Small intestine (tissue), 7 donors: ENCODE measurements at regions not wholly inside any gene's neighbourhood (a gene's known extent, or its start where the extent isn't known, plus 50 kb on each side); places are given as distances from the start of the nearest gene placed in this dataset.

Experiments
- DNase-seq, 2 donors: peaks; one replicate each; pipeline versions ENCODE4 v3.0.0 to v3.0.0-alpha.2; 2013
- FAIRE-seq: peaks from 2 replicates; lab custom pipeline; 2012; peaks lifted over from hg19 to GRCh38; lab: Jason Lieb, UNC
- H3K27ac ChIP-seq, 3 donors: one replicate each; pipeline ENCODE4 v1.5.1; 2013; ENCODE audit warnings: low read length in 2 of 3, mild to moderate bottlenecking in 2 of 3, control low read depth in 1 of 3, inconsistent platforms in 1 of 3, low read depth in 1 of 3, moderate library complexity in 1 of 3
- H3K27me3 ChIP-seq, 3 donors: one replicate each; pipeline ENCODE4 v1.6.1; 2013; ENCODE audit warnings: low read length in 3 of 3, inconsistent platforms in 1 of 3; ENCODE audit not compliant: control insufficient read depth in 3 of 3, insufficient read depth in 3 of 3
- H3K36me3 ChIP-seq, 3 donors: one replicate each; pipeline ENCODE4 v1.6.1; 2013; ENCODE audit warnings: low read length in 3 of 3, inconsistent platforms in 1 of 3, low read depth in 1 of 3, mild to moderate bottlenecking in 1 of 3, moderate library complexity in 1 of 3; ENCODE audit not compliant: control insufficient read depth in 3 of 3, insufficient read depth in 2 of 3
- H3K4me1 ChIP-seq, 3 donors: one replicate each; pipeline ENCODE4 v1.6.1; 2013; ENCODE audit warnings: low read length in 2 of 3, inconsistent platforms in 1 of 3, low read depth in 1 of 3, mild to moderate bottlenecking in 1 of 3, moderate library complexity in 1 of 3; ENCODE audit not compliant: control insufficient read depth in 3 of 3, insufficient read depth in 2 of 3
- H3K4me3 ChIP-seq, 3 donors: one replicate each; pipeline ENCODE4 v1.5.1; 2013; ENCODE audit warnings: low read length in 3 of 3, control low read depth in 1 of 3, inconsistent platforms in 1 of 3, low read depth in 1 of 3, mild to moderate bottlenecking in 1 of 3, moderate library complexity in 1 of 3
- H3K9me3 ChIP-seq, 2 donors: one replicate each; pipeline ENCODE4 v1.6.1; 2013; ENCODE audit warnings: low read depth in 1 of 2, low read length in 1 of 2; ENCODE audit not compliant: control insufficient read depth in 2 of 2, insufficient read depth in 1 of 2
- WGBS, 3 donors: extraction: QIAGEN DNeasy Blood & Tissue Kit; methylation state at CpG; one replicate each; pipeline ENCODE4 v1.1.7; 2013; 5-methylcytosine and 5-hydroxymethylcytosine counted together
- donor health status: healthy with polysubstance abuse.
- donor health status: control.
- donor health status: control.
- donor health status: Bipolar disorder and iron deficiency.
- donor health status: healthy.

- no peaks in the 10 kb centered on the region for H3K27me3 ChIP-seq
- no peaks in the 10 kb centered on the region for H3K36me3 ChIP-seq
- H3K4me3 ChIP-seq = no peak overlapping the region
- 70 to 94% (median 92%) methylated on average over 2 of the region's 2 CpGs for WGBS, 3 donors
- no peak for FAIRE-seq
- H3K27ac ChIP-seq = no peak overlapping the region
- H3K9me3 ChIP-seq = peaks cover under 1 to 18% of the 10 kb centered on the region in 2 donors
- no peak for DNase-seq
- no peaks in the 10 kb centered on the region for H3K4me1 ChIP-seq
Measured at GRCh38 chr18:10361660-10362059, 92.8 kb upstream of the APCDD1 start.

GRCh38 chr18:10365021-10365500 lies 89.4 kb upstream of the APCDD1 start:
- H3K9me3 ChIP-seq = peaks cover 0 to 10% of the 10 kb centered on the region in 2 donors
- H3K4me3 ChIP-seq = no peak overlapping the region
- 86 to 100% (median 86%) methylated on average over 1 of the region's 1 CpG for WGBS, 3 donors
- no peaks in the 10 kb centered on the region for H3K4me1 ChIP-seq
- no peak overlapping the region for H3K27ac ChIP-seq
- no peaks in the 10 kb centered on the region for H3K27me3 ChIP-seq
- DNase-seq = no peak
- H3K36me3 ChIP-seq = no peaks in the 10 kb centered on the region
- no peak for FAIRE-seq

- H3K27me3 ChIP-seq = peaks cover 0 to 3% (median 0%) of the 10 kb centered on the region in 3 donors
- 68 to 94% (median 87%) methylated on average over 5 of the region's 5 CpGs for WGBS, 3 donors
- H3K4me1 ChIP-seq = no peaks in the 10 kb centered on the region
- no peaks in the 10 kb centered on the region for H3K36me3 ChIP-seq
- no peak for FAIRE-seq
- no peak for DNase-seq
- H3K9me3 ChIP-seq = peaks cover 0 to 10% of the 10 kb centered on the region in 2 donors
- no peak overlapping the region for H3K4me3 ChIP-seq
- no peak overlapping the region for H3K27ac ChIP-seq
Measured at GRCh38 chr18:10365901-10366300, 88.5 kb upstream of the APCDD1 start.

- 68 to 80% (median 79%) methylated on average over 3 of the region's 3 CpGs for WGBS, 3 donors
- Histone ChIP-seq H3K4me1 (no peaks in the 10 kb centered on the region), H3K4me3 (no peak overlapping the region), H3K27me3 (peaks cover 0 to 4% (median 0%) of the 10 kb centered on the region in 3 donors), H3K36me3 (no peaks in the 10 kb centered on the region), H3K9me3 (peaks cover 0 to 8% of the 10 kb centered on the region in 2 donors), H3K27ac (no peak overlapping the region)
- no peak for FAIRE-seq
- DNase-seq = no peak
Measured at GRCh38 chr18:10367836-10368235, 86.6 kb upstream of the APCDD1 start.

- 70 to 77% (median 75%) methylated on average over 8 of the region's 8 CpGs for WGBS, 3 donors
- peaks cover 0 to 4% (median 0%) of the 10 kb centered on the region in 3 donors for H3K27me3 ChIP-seq
- FAIRE-seq = no peak
Measured at GRCh38 chr18:10368456-10369453, 85.7 kb upstream of the APCDD1 start.

GRCh38 chr18:10370716-10371115 lies 83.7 kb upstream of the APCDD1 start:
- H3K9me3 ChIP-seq = no peaks in the 10 kb centered on the region
- peaks cover 0 to 4% (median 0%) of the 10 kb centered on the region in 3 donors for H3K27me3 ChIP-seq
- 63 to 77% (median 68%) methylated on average over 7 of the region's 7 CpGs for WGBS, 3 donors
- no peaks in the 10 kb centered on the region for H3K36me3 ChIP-seq
- no peak overlapping the region for H3K27ac ChIP-seq
- no peak for FAIRE-seq
- no peaks in the 10 kb centered on the region for H3K4me1 ChIP-seq
- no peak overlapping the region for H3K4me3 ChIP-seq
- DNase-seq = no peak

More at GRCh38 chr18:10368456-10369453, 85.7 kb upstream of the APCDD1 start:
- no peak overlapping the region for H3K4me3 ChIP-seq
- no peaks in the 10 kb centered on the region for H3K4me1 ChIP-seq
- peaks cover 0 to 8% of the 10 kb centered on the region in 2 donors for H3K9me3 ChIP-seq
- no peaks in the 10 kb centered on the region for H3K36me3 ChIP-seq
- H3K27ac ChIP-seq = no peak overlapping the region
- no peak for DNase-seq

GRCh38 chr18:10371165-10371564 lies 83.3 kb upstream of the APCDD1 start:
- WGBS, 3 donors = 66 to 83% (median 72%) methylated on average over 3 of the region's 3 CpGs
- H3K36me3 ChIP-seq = no peaks in the 10 kb centered on the region

GRCh38 chr18:10374195-10374594 lies 80.2 kb upstream of the APCDD1 start:
- DNase-seq (no peak), FAIRE-seq (no peak)
- Histone ChIP-seq H3K36me3 (no peaks in the 10 kb centered on the region), H3K4me1 (no peaks in the 10 kb centered on the region), H3K4me3 (no peak overlapping the region), H3K9me3 (no peaks in the 10 kb centered on the region), H3K27me3 (peaks cover 0 to 4% (median 0%) of the 10 kb centered on the region in 3 donors), H3K27ac (no peak overlapping the region)
- 87 to 92% (median 92%) methylated on average over 10 of the region's 10 CpGs for WGBS, 3 donors

More at GRCh38 chr18:10371165-10371564, 83.3 kb upstream of the APCDD1 start:
- FAIRE-seq = no peak
- Histone ChIP-seq H3K27ac (no peak overlapping the region), H3K4me1 (no peaks in the 10 kb centered on the region), H3K4me3 (no peak overlapping the region), H3K9me3 (no peaks in the 10 kb centered on the region), H3K27me3 (peaks cover 0 to 4% (median 0%) of the 10 kb centered on the region in 3 donors)
- DNase-seq = no peak
